Glomerular visceral epithelial cell (primary cell): ENCODE measurements at regions not wholly inside any gene's neighbourhood (a gene's known extent, or its start where the extent isn't known, plus 50 kb on each side); places are given as distances from the start of the nearest gene placed in this dataset.
"Not testable (repeated sequence)": the region's sequence is repeated elsewhere in the genome, so short reads cannot be mapped to it uniquely, and the experiment has no call there.

Experiments used
- DNase-seq: peaks from one replicate; pipeline ENCODE4 v3.0.0-alpha.2; 2016; ENCODE audit errors: extremely low spot score

DNA sequence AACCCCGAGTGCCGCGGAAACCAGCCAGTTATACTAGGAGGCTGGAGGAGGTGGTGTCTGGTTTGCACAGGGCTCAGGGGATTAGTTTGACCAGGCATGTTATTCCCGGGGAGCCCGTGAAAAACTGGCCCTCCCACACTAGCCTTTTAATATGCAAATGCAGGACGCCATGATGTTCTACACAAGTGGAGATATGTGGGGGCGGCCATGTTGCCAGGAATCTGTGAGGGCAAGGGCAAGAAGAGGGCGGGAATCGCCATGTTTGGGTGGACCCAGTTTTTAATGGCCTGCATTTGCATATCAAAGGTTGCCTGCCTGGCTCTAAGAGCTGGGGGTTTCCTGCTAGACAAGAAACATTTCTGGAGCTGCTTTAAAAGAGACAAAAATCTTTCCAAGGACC, 940.7 kb downstream of the CDH18 start:
- no peak for DNase-seq

DNA sequence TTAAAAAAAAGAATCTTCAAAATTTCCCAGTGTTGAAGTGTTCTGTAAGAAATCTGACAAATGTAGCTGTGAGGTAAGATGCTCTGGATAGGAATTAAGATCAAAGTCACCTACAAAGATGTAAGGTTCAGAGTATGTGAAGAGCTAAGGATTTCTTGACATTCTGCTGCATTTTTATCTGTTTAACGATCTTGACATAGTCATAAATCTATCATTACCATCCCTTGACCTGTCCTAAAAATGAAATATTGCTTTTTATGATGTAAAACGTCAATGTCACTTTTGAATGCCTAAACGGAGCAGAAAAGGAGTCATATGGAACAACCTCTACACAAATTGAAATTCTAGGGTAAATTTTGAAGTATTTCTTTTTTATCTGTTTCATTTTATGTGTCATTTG, 939.3 kb downstream of the CDH18 start:
- no peak for DNase-seq

DNA sequence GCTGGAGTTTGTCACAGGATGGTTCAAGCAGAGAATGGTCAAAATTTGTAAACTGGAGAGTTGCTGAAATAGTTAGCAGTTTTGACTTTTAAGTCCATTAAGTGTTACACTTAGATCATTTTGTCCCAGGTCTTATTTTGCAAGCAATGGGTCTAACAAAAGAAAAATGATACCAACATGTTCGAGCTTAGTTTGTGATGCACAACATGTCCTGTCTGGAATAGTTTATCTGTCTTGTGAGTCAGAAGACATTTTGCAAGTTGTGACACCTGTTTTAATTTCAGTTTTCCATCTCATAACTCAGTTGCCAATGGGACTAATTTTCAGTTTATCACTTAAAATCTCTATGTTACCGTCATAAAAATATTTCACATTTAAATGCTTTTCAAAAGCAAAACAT, 929.8 kb downstream of the CDH18 start:
- no peak for DNase-seq

DNA sequence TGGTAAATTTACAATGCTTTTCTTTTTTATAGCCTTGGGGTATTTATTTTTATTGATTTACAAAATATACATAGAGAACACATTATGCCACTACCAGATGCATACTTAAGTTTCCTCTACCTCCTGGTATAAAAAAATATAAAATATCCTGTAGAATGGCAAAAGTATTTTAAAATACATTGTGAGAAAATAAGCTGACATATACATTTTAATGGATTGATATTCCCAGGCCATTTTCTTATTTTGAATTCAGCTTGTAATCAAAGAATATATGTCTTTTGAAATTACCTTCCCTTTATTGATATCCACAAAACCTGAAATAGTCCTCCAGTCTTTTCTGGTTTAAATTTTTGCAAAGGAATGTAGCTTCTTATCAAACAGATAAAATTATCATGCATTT, 923.9 kb downstream of the CDH18 start:
- no peak for DNase-seq

DNA sequence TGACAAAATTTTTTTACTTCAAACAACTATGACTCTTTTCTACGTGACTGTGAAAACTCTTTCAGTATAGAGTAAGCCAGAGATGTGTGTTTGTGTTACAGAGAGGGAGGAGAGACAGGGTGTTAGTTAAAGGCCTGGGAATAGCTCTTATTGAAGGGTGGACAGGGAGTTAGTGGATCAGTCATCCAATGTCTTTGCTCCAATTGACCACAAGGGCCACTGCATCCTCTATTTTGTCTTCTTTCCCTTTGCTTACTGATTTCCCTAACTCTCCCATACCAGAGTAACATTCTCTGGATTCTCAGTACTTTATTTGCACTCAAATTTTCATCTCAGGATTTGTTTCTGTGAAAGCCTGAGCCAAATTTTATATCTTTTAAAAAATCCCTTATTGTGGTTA, 920.3 kb downstream of the CDH18 start:
- DNase-seq: no peak

DNA sequence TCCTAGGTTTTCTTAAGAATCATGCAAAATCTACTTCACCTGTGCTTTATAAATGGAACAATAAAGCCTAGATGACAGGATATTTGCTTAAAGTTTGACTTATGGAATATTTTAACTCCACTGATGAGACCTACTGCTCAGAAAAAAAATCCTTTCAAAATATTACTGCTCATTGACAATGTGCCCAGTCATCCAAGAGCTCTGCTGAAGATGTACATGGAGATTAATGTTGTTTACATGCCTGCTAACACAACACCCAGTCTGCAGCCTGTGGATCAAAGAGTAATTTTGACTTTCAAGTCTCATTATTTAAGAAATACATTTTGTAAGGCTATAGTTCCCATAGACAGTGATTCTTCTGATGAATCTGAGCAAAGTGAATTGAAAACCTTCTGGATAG, 889.6 kb downstream of the CDH18 start:
- DNase-seq: no peak

DNA sequence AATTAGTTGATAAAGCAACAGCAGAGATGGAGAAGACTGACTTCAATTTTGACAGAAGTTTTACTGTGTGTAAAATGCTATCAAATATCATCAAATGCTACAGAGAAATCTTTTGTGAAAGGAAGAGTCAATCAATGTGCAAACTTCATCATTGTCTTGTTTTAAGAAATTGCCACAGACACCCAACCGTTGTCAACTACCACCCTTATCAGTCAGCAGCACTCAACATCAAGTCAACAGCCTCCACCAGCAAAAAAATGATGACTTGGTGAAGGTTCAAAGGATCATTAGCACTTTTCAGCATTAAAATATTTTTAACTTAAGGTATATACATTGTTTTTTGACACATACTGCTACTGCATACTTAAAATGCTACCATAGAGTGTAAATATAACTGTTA, 888.8 kb downstream of the CDH18 start:
- DNase-seq: no peak

DNA sequence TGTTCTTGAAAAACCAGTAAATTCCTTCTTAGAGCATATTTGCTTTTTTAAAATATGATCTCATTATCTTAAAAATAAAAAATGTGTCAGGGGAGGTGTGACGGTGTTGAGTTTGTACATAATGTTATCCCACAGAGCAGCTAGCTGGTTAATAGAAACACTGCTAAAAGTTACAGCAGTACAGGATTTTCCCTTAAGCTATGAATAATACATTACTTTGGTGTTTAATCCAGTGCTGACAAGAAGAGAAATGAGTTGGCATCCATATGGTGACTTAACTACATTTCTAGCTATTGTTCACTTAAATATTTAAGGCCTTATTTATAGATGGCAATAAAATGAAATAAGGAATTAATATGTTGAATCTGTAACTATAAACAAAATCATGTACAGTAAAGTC, 883.1 kb downstream of the CDH18 start:
- DNase-seq: no peak

DNA sequence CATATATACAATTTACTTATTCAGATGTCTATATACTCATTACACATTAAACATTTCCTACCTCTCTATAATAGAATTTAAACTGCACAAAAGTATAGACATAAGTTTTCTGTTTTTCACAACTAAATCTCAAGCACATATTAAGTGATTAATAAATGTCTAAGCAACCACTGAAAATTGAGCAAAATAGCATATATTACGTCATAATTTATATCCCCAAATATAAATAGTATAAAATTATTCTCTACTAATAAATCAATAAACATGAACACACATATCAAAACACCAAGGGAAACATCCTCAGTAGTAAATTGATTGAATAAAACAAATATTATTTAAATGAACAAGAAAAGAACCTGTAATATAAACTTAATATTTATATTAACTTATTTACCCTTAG, 865.1 kb downstream of the CDH18 start:
- no peak for DNase-seq

DNA sequence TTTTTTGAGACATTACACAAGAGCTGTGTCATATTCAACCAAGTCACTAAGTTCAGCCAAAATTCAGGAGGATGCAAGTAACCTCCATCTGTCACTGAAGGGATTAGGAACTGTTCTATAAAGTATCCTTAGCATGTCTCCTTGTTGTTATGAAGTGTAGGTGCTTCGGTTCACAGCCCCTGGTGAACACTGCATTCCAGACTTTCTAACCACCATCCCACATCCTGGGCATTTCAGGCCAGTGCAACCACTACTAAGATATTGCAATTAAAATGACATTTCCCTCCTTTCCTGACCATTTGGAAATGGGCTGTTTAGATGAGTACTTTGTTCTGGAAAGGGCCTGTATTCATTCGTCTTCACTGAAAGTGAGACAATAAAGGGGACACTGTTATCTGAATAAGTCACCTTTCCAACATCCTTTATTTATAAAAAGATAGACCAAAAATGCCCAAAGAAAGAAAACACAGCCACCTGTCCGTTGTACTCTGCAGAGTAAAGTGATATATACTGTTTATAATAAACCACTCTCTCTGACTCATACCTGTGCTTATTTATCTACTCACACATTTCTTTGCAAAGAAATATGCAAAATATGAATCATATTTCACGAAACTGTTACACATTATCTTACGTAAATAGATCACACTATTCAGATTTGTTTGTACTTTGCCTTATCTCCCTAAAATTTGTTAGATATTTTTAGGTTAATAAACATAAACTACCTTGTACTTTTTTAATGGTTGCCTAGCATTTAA, 861.9 kb downstream of the CDH18 start:
- DNase-seq: peak; percentile 74

DNA sequence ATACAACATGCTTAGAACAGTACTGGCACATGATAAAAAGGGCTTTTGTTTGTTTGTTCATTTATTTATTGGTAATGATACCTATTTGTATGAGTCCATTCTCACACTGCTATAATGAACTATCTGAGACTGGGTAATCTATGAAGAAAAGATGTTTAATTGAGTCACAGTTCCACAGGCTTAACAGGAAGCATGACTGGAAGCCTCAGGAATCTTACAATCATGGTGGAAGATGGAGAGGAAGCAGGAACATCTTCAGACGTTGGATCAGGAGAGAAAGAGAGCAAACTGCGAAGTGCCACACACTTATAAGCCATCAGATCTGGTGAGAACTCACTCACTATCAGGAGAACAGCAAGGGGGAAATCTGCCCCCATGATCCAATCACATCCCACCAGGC, 847.7 kb downstream of the CDH18 start:
- DNase-seq: no peak

DNA sequence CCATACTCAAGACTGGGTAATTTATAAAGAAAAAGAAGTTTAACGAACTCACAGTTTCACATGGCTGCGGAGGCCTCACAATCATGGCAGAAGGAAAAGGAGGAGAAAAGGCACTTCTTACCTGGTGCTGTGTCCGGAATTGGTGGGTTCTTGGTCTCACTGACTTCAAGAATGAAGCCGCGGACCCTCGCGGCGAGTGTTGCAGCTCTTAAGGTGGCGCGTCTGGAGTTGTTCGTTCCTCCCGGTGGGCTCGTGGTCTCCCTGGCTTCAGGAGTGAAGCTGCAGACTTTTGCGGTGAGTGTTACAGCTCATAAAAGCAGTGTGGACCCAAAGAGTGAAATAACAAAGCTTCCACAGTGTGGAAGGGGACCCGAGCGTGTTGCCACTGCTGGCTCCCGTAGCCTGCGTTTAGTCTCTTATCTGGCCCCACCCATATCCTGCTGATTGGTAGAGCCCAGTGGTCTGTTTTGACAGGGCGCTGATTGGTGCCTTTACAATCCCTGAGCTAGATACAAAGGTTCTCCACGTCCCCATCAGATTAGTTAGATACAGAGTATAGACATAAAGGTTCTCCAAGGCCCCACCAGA, 846.0 kb downstream of the CDH18 start:
- not testable (repeated sequence) for DNase-seq

DNA sequence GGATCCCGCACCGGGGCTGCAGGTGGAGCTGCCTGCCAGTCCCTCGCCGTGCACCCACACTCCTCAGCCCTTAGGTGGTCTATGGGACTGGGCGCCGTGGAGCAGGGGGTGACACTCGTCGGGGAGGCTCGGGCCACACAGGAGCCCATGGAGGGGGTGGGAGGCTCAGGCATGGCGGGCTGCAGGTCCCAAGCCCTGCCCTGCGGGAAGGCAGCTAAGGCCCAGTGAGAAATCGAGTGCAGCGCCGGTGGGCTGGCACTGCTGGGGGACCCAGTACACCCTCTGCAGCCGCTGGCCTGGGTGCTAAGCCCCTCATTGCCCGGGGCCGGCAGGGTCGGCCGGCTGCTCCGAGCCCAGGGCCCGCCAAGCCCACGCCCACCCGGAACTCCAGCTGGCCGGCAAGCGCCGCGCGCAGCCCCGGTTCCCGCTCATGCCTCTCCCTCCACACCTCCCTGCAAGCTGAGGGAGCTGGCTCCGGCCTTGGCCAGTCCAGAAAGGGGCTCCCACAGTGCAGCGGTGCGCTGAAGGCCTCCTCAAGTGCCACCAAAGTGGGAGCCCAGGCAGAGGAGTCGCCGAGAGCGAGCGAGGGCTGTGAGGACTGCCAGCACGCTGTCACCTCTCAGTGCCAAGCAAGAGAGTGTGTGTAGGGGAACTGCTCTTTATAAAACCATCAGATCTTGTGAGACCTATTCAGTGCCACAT, 845.1 kb downstream of the CDH18 start:
- not testable (repeated sequence) for DNase-seq

DNA sequence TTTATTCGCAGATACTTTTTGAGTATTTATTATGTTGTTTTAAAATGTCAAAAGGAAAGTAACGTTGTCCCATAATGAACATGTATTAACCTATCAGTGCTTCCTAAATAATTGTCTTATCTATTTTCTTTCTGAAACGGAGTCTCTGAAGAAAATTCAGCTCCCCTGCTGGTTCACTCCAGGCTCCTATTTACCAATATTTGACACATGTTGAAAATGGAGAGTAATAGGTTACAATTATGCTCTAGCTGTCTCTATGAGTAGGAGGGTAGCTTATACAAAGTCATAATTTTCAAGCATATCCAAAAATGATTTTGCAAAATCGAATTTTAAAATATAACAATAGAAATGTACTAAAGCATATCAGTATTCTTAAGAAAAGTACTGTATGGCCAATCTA, 844.1 kb downstream of the CDH18 start:
- no peak for DNase-seq

DNA sequence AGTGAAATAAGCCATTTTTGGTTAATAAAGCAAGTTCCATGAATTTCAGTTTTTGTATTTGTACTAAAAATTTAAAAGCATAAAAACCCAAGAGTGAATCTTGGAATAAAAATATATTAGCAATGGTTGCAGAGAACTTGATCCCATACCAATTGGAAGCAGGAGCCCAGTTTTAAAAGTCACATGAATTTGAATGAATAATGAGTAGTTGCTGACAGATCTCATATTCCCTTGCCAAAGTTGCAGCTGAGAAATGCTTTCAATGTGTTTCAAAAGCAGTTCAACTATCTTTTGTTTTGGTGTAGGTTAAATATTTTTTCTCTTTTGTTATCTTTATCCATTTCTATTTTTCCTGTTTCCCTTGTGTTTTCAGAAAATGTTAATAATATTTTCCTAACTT, 818.6 kb downstream of the CDH18 start:
- DNase-seq: no peak

DNA sequence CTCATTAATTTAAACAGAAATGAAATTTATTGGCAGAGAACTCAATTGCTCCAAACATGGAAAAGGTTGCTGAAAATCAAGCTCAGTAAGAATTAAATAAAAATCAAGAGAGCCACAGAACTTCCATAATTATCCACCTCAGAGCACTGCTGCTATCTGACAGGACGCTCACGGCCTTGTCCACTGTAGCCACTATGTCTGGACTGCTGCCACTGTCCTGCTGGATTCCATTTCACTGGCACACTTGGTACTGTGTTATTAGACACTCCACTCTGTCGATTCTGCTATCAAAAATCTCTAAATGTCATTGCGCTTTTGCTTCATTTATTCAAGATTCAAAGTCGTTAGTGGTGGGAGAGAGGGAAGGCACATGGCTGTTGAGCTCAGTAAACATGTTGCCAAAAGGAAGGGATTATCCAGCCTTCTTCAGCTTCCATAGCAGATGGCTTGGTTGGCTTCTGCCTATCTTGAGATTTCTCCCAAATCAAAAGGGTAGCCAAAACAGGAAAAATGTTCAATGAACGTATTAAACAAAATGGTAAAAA, 815.0 kb downstream of the CDH18 start:
- DNase-seq: no peak

DNA sequence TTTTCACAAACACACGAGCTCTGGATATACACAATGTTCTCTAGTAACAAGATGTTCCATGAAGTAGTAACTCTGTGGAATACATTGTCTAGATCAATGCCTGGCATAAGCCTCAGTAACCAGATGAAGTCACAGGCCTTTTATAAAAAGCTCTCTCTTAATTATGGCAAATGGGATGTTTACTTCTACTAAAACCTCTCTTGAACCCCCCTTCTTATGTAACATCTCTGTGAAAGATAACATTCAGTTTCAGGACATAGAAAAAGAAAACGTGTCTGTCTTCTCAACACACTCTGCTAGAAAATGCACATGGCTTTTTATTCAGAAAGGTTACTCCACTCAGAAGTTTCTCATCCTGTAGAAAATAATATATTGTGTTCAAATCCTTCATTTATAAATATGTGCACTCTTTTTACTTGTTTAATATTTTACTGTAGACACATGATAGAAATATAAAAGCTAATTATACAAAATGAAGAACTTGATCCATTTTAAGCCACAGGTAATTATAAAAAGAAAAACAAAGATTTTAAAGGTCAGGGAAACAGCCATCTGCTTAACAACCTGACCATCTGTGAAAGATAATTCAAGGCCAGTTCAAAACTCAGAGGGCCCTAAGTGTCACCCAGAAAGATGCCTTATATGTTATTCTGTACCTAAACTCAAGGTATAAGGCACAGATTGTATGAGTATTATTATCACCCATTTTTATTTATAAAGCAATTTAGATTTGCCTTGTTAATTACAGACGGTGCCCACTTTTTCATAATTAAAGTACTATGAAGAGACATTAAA, 812.0 kb downstream of the CDH18 start:
- DNase-seq: no peak

DNA sequence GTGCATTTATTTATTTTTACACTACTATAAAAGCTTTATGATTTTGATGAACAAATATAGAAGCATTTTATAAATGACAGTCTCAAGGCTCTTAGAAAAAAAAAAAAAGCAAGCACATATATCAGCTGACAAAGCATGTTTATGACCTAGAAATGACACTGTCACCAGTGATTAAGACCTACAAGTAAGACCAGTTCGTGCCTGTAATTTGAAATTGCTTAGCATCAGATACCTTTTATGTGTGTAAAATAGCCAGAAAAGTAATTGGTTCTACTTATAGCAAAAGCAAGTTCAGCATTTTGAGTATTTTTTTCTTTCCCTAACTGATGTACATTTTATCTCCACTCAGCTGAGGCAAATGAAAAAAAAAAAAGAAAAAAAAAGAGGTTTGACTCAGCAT, 808.4 kb downstream of the CDH18 start:
- DNase-seq: no peak

DNA sequence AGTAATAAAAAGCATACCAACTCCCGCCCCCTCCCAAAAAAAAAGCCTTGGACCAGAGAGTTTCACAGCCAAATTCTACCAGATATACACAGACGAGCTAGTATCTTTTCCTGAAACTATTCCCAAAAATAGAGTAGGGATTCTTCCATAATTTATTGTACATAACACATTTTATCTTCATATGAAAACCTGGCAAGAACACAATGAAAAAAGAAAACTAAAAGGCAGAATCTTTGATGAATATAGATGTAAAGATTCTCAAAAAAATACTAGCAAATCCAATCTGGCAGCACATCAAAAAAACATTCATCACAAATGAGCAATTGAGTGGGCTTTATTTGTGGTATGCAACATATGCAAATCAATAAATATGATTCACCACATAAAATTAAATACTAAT, 798.8 kb downstream of the CDH18 start:
- DNase-seq: no peak

DNA sequence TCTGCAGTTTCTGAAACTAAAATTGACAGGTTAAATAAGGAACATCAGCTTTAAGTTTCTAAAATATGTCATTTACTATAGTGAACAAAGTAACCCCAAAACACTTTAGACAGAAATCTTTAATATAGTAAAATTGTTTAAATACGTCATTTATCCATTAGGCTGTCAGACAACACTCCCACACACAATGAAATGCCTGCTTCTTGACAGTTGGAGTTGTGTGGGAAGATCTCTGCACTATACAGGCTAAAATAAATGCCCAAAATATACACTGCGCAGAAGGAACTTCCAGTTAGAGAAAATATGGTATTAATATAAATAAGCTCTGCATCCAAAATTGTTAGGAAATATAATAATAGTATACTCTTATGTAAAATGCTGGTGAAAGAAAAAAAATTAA, 794.4 kb downstream of the CDH18 start:
- DNase-seq: no peak

DNA sequence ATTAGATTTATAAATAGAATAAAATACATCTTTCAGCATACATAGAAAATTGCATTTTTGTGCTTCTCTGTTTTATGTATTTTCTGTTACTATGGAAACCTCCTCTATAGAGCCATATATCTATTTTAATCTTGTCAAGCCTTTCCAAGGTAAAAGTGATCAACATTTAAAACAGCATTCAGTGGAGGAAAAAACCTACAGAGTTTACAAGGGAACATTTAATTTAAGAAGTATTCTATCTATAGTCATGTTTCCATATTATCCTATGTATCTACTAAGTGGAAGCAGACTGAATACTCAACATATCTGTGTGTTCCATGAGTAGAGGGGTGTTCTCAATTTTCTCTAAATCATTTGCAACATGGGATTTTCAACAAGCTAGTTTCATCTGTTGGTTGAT, 791.4 kb downstream of the CDH18 start:
- DNase-seq: no peak

DNA sequence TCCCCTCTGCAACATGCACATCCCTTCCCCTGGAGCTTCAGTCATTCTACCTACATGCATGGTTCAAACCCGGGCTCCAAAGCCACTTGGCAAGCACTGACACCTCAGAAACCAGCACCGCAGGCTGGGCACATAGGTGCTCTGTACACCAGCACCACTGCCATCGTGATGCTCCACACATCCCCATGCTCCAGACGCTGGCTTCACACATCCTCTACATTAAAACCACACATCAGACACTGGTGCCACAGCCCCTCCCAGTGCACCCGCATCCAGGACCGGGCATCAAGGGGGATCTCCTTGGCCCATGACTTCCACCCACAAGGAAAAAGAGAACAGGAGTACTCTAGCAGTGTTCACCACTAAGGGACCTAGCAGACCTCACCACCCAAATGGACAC, 787.7 kb downstream of the CDH18 start:
- no peak for DNase-seq
